GM19463 (cell line): ENCODE measurements at regions not wholly inside any gene's neighbourhood (a gene's known extent, or its start where the extent isn't known, plus 50 kb on each side); places are given as distances from the start of the nearest gene placed in this dataset.
"Not testable (repeated sequence)": the region's sequence is repeated elsewhere in the genome, so short reads cannot be mapped to it uniquely, and the experiment has no call there.

Experiments
- ATAC-seq: cut with Tn5 transposase; IDR thresholded peaks from one replicate; pipeline ENCODE4 v1.9.1; 2021; ENCODE audit warnings: mild to moderate bottlenecking, moderate library complexity; ENCODE audit not compliant: unreplicated experiment

GRCh38 chr4:91837608-91838029, 466.1 kb upstream of the GRID2 start:
- ATAC-seq: no peak

GRCh38 chr4:91838181-91838861, 465.4 kb upstream of the GRID2 start:
- ATAC-seq: no peak

- ATAC-seq: no peak
Measured at GRCh38 chr4:91840359-91840758, 463.4 kb upstream of the GRID2 start.

- ATAC-seq: no peak
Measured at GRCh38 chr4:91846233-91846632, 457.5 kb upstream of the GRID2 start.

GRCh38 chr4:91851456-91851855, 452.3 kb upstream of the GRID2 start:
- no peak for ATAC-seq

GRCh38 chr4:91887926-91888325, 415.8 kb upstream of the GRID2 start:
- ATAC-seq: no peak

- not testable (repeated sequence) for ATAC-seq
Measured at GRCh38 chr4:91891217-91891616, 412.5 kb upstream of the GRID2 start.

- no peak for ATAC-seq
Measured at GRCh38 chr4:91894006-91894405, 409.8 kb upstream of the GRID2 start.

GRCh38 chr4:91904556-91904955, 399.2 kb upstream of the GRID2 start:
- ATAC-seq: no peak

GRCh38 chr4:91909963-91910362, 393.8 kb upstream of the GRID2 start:
- peak; percentile 49 for ATAC-seq

GRCh38 chr4:91914176-91914804, 389.5 kb upstream of the GRID2 start:
- no peak for ATAC-seq

- ATAC-seq: no peak
Measured at GRCh38 chr4:91916219-91916618, 387.5 kb upstream of the GRID2 start.

- no peak for ATAC-seq
Measured at GRCh38 chr4:91924625-91925024, 379.1 kb upstream of the GRID2 start.

- no peak for ATAC-seq
Measured at GRCh38 chr4:91935217-91935616, 368.5 kb upstream of the GRID2 start.

- no peak for ATAC-seq
Measured at GRCh38 chr4:91936311-91936710, 367.5 kb upstream of the GRID2 start.

GRCh38 chr4:91957963-91958362, 345.8 kb upstream of the GRID2 start:
- ATAC-seq: no peak

GRCh38 chr4:91958596-91958995, 345.2 kb upstream of the GRID2 start:
- no peak for ATAC-seq

GRCh38 chr4:91961504-91961903, 342.3 kb upstream of the GRID2 start:
- ATAC-seq: no peak

- ATAC-seq: no peak
Measured at GRCh38 chr4:91963486-91963885, 340.3 kb upstream of the GRID2 start.

GRCh38 chr4:91965166-91965565, 338.6 kb upstream of the GRID2 start:
- ATAC-seq: no peak

GRCh38 chr4:91973479-91974153, 330.1 kb upstream of the GRID2 start:
- no peak for ATAC-seq

GRCh38 chr4:91984466-91984865, 319.3 kb upstream of the GRID2 start:
- no peak for ATAC-seq
